Glutamatergic neuron (in vitro differentiated cells): ENCODE measurements at regions not wholly inside any gene's neighbourhood (a gene's known extent, or its start where the extent isn't known, plus 50 kb on each side); places are given as distances from the start of the nearest gene placed in this dataset.

Experiments
- DNase-seq: peaks from one replicate; pipeline ENCODE4 v3.0.0; 2022
- H3K27ac Mint-ChIP-seq: one replicate; pipeline ENCODE4 v1.8.0; 2020; ENCODE audit warnings: mild to moderate bottlenecking, mixed read lengths, inconsistent platforms; ENCODE audit not compliant: unreplicated experiment
- H3K27me3 Mint-ChIP-seq: one replicate; pipeline ENCODE4 v1.8.0; 2020; ENCODE audit warnings: mild to moderate bottlenecking, moderate library complexity, mixed read lengths, inconsistent platforms; ENCODE audit not compliant: unreplicated experiment
- H3K36me3 Mint-ChIP-seq: one replicate; pipeline ENCODE4 v1.8.0; 2020; ENCODE audit warnings: mild to moderate bottlenecking, mixed read lengths, inconsistent platforms; ENCODE audit not compliant: unreplicated experiment
- H3K4me1 Mint-ChIP-seq: one replicate; pipeline ENCODE4 v1.8.0; 2020; ENCODE audit warnings: mild to moderate bottlenecking, low read depth, mixed read lengths, inconsistent platforms; ENCODE audit not compliant: unreplicated experiment
- H3K4me3 Mint-ChIP-seq: one replicate; pipeline ENCODE4 v1.8.0; 2020; ENCODE audit warnings: mild to moderate bottlenecking, mixed read lengths, inconsistent platforms; ENCODE audit not compliant: unreplicated experiment
- H3K9me3 Mint-ChIP-seq: one replicate; pipeline ENCODE4 v1.8.0; 2020; ENCODE audit warnings: mild to moderate bottlenecking, moderate library complexity, mixed read lengths, inconsistent platforms; ENCODE audit not compliant: unreplicated experiment
- TF ChIP-seq, protein P1 (sequence below): fragments of 200-600 bp; sonication (generic); IDR thresholded peaks from one replicate; pipeline ENCODE4 v1.5.0; 2021; ENCODE audit not compliant: partially characterized antibody, unreplicated experiment

DNA sequence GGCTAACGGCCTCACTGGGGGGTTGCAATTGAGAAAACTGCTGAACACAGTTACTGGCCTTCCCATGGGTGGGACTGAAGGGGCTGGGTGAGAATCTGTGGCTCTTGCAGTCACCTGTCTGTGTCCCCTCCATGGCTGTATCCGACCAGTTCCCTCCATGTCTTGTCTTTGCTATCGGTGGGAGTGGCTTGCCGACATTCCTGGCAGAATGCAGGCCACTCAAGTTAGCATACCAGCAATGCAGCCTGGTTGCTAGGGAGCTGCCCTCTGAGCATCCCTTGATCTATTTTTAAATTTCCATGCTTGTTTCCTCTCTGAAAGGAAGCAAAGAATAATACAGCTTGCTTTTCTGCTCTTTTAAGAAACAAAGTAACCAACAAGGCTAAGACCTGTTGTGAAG, 1509.7 kb upstream of the WWC1 start:
- no peaks in the 10 kb centered on the region for H3K9me3 Mint-ChIP-seq
- no peaks in the 10 kb centered on the region for H3K36me3 Mint-ChIP-seq
- no peak overlapping the region for H3K27ac Mint-ChIP-seq
- no peaks in the 10 kb centered on the region for H3K27me3 Mint-ChIP-seq
- H3K4me3 Mint-ChIP-seq = no peak overlapping the region
- TF ChIP-seq, protein P1, sequence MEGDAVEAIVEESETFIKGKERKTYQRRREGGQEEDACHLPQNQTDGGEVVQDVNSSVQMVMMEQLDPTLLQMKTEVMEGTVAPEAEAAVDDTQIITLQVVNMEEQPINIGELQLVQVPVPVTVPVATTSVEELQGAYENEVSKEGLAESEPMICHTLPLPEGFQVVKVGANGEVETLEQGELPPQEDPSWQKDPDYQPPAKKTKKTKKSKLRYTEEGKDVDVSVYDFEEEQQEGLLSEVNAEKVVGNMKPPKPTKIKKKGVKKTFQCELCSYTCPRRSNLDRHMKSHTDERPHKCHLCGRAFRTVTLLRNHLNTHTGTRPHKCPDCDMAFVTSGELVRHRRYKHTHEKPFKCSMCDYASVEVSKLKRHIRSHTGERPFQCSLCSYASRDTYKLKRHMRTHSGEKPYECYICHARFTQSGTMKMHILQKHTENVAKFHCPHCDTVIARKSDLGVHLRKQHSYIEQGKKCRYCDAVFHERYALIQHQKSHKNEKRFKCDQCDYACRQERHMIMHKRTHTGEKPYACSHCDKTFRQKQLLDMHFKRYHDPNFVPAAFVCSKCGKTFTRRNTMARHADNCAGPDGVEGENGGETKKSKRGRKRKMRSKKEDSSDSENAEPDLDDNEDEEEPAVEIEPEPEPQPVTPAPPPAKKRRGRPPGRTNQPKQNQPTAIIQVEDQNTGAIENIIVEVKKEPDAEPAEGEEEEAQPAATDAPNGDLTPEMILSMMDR = no peak
- DNase-seq = peak; percentile 18
- H3K4me1 Mint-ChIP-seq = peaks cover 6% of the 10 kb centered on the region

DNA sequence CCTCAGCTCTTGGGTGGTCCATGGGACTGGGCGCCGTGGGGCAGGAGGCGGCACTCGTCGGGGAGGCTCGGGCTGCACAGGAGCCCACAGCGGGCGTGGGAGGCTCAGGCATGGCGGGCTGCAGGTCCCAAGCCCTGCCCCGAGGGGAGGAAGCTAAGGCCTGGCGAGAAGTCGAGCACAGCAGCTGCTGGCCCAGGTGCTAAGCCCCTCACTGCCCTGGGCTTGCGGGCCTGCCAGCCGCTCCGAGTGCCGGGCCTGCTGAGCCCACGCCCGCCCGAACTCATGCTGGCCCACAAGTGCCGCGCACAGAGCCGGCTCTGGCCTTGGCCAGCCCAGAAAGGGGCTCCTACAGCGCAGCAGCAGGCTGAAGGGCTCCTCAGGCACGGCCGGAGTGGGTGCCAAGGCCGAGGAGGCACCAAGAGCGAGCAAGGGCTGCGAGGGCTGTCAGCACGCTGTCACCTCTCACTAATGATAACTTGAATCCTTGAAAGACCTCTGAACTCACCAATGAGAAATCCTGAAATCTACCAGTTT, 1506.8 kb upstream of the WWC1 start:
- H3K4me1 Mint-ChIP-seq = peaks cover 6% of the 10 kb centered on the region

DNA sequence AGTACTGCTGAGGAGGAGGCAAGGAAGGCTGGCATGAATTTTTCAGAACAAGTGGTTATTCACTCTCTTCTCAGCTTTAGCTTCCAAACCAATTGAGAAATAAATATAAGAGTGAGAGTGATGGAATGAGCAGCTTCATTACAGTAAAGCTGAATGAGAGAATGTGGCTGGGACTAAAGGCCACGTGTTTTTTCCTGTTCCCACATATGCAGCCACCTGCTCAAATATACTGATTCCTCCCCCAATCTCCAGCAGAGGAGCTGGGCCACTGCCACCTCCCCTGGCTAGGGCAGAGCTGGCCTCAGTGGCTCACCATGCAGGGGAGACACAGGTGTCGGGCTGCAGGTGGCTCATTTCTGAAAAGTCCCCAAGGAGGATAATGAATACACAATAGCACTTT, 1505.3 kb upstream of the WWC1 start:
- no peak for DNase-seq
- Mint-ChIP-seq H3K4me1 (peaks cover 6% of the 10 kb centered on the region), H3K27me3 (no peaks in the 10 kb centered on the region), H3K36me3 (no peaks in the 10 kb centered on the region), H3K9me3 (no peaks in the 10 kb centered on the region), H3K27ac (no peak overlapping the region), H3K4me3 (no peak overlapping the region)
- TF ChIP-seq, protein P1 = no peak

More for the DNA sequence above, 1506.8 kb upstream of the WWC1 start:
- H3K27me3 Mint-ChIP-seq = no peaks in the 10 kb centered on the region
- H3K4me3 Mint-ChIP-seq = no peak overlapping the region
- TF ChIP-seq, protein P1 = no peak
- H3K27ac Mint-ChIP-seq = no peak overlapping the region
- DNase-seq = no peak
- H3K36me3 Mint-ChIP-seq = no peaks in the 10 kb centered on the region
- H3K9me3 Mint-ChIP-seq = no peaks in the 10 kb centered on the region

DNA sequence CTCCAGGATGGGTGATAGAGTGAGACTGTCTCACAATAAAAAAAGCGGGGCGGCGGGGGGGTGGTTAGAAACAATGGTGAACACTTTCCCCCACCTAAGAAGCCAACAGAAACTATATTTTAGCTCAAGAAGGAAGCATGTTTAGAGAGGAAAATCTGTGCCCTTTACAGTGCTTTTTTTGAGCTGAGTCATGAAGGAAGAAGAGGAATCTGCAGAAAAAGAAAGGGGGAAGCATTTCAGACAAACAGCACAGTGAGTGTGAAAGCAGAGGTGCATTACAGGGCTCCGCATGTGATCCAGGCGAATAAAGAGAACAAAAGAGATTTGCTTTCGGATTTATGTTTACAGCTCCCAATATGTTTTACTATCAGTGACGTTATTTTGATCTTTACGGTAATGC, 1504.6 kb upstream of the WWC1 start:
- DNase-seq = no peak
- Mint-ChIP-seq H3K36me3 (no peaks in the 10 kb centered on the region), H3K4me3 (no peak overlapping the region), H3K27ac (no peak overlapping the region), H3K27me3 (no peaks in the 10 kb centered on the region), H3K9me3 (no peaks in the 10 kb centered on the region), H3K4me1 (no peaks in the 10 kb centered on the region)
- TF ChIP-seq, protein P1 = no peak

DNA sequence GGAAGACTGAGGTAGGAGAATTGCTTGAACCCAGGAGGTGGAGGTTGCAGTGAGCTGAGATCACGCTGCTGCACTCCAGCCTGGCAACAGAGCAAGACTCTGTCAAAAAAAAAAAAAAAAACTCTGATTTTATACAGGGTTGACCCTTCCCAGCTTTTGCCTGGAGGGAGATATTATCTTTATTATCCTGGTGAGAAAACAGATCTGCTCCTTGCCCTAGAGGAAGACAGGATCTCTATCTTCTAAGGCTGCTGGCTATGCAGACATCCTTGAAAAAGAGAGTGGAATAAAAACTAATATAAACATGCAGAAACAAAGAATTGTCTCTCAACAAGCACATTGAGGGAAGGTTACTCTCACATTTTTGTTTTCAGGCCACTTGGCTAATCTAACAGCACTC, 1503.4 kb upstream of the WWC1 start:
- no peak overlapping the region for H3K27ac Mint-ChIP-seq
- no peak for DNase-seq
- H3K9me3 Mint-ChIP-seq = no peaks in the 10 kb centered on the region
- H3K4me1 Mint-ChIP-seq = no peaks in the 10 kb centered on the region
- H3K27me3 Mint-ChIP-seq = no peaks in the 10 kb centered on the region
- TF ChIP-seq, protein P1 = no peak
- H3K36me3 Mint-ChIP-seq = no peaks in the 10 kb centered on the region
- no peak overlapping the region for H3K4me3 Mint-ChIP-seq
